K562 (cell line): ENCODE measurements at regions not wholly inside any gene's neighbourhood (a gene's known extent, or its start where the extent isn't known, plus 50 kb on each side); places are given as distances from the start of the nearest gene placed in this dataset.

Source experiments
- CHD7 ChIP-seq: fragments of 200-600 bp; sonication (generic); IDR thresholded peaks from one replicate; pipeline ENCODE4 v1.6.1; 2012; ENCODE audit warnings: mild to moderate bottlenecking, low read depth, low read length, inconsistent platforms
- SMARCB1 ChIP-seq: IDR thresholded peaks from 2 replicates; pipeline ENCODE4 v1.6.1; 2011; ENCODE audit warnings: improper control_type of control experiment, low read depth; ENCODE audit not compliant: insufficient read length
- SRSF7 ChIP-seq: fragments of 200-400 bp; formaldehyde crosslinking; optimal IDR thresholded peaks from 2 replicates; pipeline ENCODE3; 2017; ENCODE audit warnings: mild to moderate bottlenecking, low read depth, low read length
- ZBTB9 ChIP-seq: fragments of 450-650 bp; formaldehyde crosslinking; IDR thresholded peaks from 2 replicates; pipeline ENCODE4 v1.4.0; 2020; ENCODE audit warnings: mild to moderate bottlenecking, moderate library complexity
- ZNF143 ChIP-seq: sonication (generic); formaldehyde crosslinking; IDR thresholded peaks from 2 replicates; pipeline ENCODE4 v1.9.0; 2022; ENCODE audit warnings: mild to moderate bottlenecking, missing genetic modification reagents
- ZNF184 ChIP-seq: sonication (generic); formaldehyde crosslinking; IDR thresholded peaks from 2 replicates; pipeline ENCODE4 v1.5.0; 2020; ENCODE audit warnings: missing genetic modification reagents
- ZNF444 ChIP-seq: fragments of 250-450 bp; sonication (Bioruptor Pico); IDR thresholded peaks from 2 replicates; pipeline ENCODE4 v1.4.0; 2020; ENCODE audit warnings: mild to moderate bottlenecking, moderate library complexity
- ZNF518B ChIP-seq: fragments of 250-450 bp; sonication (Bioruptor Pico); IDR thresholded peaks from 2 replicates; pipeline ENCODE4 v1.5.0; 2021; ENCODE audit warnings: mild to moderate bottlenecking, moderate library complexity
- ZNF583 ChIP-seq: fragments of 250-450 bp; sonication (Bioruptor Pico); IDR thresholded peaks from 2 replicates; pipeline ENCODE4 v1.4.0; 2020

- no peak for TF ChIP-seq ZNF444 (CRISPR knock-in tag)
- no peak for TF ChIP-seq SMARCB1
- no peak for TF ChIP-seq CHD7
- no peak for TF ChIP-seq ZNF184 (CRISPR knock-in tag)
- TF ChIP-seq ZBTB9 (CRISPR knock-in tag): no peak
- TF ChIP-seq ZNF518B: no peak
- no peak for TF ChIP-seq ZNF583 (CRISPR knock-in tag)
- TF ChIP-seq SRSF7: no peak
- TF ChIP-seq ZNF143 (CRISPR knock-in tag): no peak
- TF ChIP-seq, all 486 proteins: peak for 0
Measured at GRCh38 chr19:31885280-31885853, 460.0 kb upstream of the ZNF507 start (continued).
